Frontal cortex (tissue), 3 donors: ENCODE measurements at regions not wholly inside any gene's neighbourhood (a gene's known extent, or its start where the extent isn't known, plus 50 kb on each side); places are given as distances from the start of the nearest gene placed in this dataset.
"Not testable (repeated sequence)": the region's sequence is repeated elsewhere in the genome, so short reads cannot be mapped to it uniquely, and the experiment has no call there.

ENCODE experiments used
- DNase-seq, 2 donors: peaks; one replicate each; pipeline ENCODE4 v3.0.0; 2012; ENCODE audit warnings: low spot score in 2 of 2
- FAIRE-seq: peaks from 2 replicates; lab custom pipeline; 2012; peaks lifted over from hg19 to GRCh38; lab: Jason Lieb, UNC
- donor health status: control.
- donor health status: control.
- donor health status: control.

DNA sequence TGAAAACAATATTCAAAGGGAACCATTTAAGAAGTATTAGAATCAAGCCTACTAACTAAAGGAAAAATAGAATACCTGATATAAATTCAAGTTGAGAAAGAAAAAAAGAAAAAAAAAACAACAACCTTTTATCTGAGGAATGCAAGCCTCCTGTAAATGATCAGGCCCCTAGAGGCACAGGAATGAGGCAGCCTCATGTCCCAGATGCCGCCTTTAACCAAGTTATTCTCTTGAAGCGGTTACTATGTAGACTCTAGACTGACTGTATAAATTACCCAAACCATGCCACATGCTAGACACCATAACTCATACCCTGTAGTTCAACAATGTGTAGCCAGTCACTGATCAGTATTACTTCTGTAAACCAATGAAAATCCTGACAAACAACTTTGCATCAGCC is 929.6 kb downstream of the TAF11L14 start:
- FAIRE-seq (no peak), DNase-seq (no peak)

- no peak for FAIRE-seq
- no peak for DNase-seq
These were observed 932.4 kb downstream of the TAF11L14 start for GRCh38 chr5:18566671-18567070.

GRCh38 chr5:18576586-18576985 is 942.3 kb downstream of the TAF11L14 start:
- DNase-seq (no peak), FAIRE-seq (no peak)

DNA sequence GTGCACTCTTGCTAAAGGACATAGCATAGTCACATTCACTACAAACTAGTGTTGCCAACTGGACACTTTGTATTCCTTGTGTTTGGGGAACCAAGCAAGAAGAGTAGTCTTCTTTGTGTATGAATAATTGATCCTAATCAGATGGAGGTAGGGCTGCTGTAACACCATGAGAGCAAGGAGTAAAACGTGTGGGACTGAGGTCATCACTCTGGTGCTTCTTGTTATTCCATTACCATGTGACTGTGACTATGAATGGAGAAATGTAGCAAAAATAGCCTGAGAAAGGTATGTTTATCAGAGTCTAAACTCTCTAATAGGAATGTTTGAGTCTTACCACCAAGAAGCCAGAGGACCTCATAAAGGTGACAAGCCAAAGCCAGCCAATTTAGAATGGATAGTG is 966.9 kb downstream of the TAF11L14 start:
- no peak for FAIRE-seq
- DNase-seq, result no peak

DNA sequence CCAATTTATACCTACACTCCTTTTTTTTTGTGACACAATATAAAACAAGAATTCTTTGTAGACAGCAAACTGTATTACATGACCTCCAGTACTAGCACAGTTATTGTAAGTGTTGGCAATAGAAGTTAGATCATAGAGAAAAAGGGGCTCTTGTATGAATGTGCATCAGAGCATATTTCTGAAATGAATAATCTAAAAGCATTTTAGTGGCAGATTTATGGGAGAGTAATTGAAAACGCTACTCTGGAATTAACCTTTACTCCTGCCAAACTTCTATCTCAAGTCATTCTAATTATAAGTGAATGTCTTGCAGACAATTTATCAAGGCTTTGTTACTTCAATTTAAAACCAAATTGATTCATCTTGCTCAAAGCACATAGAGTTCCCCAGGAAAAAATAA is 968.1 kb downstream of the TAF11L14 start:
- DNase-seq (no peak), FAIRE-seq (no peak)

GRCh38 chr5:18605186-18605585 is 970.9 kb downstream of the TAF11L14 start:
- DNase-seq, result no peak
- FAIRE-seq, result no peak

DNA sequence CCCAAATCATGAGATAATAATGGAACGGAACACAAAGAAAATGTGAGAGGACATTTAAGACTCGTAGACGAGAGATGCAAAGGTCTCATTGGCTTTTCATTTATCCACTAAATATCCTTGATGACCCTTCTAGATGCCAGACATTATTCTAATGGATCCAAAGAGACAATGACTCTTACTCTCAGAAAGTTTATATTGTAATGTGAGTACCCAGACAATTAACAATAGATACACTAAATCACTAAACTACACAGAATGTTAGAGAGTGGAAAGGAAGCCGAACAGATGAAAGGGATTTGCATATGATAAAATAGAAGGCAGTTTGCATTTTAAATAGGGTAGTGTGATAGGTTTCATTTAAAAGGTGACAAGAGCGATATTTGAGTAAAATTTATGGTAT is 973.3 kb downstream of the TAF11L14 start:
- DNase-seq (no peak), FAIRE-seq (no peak)

DNA sequence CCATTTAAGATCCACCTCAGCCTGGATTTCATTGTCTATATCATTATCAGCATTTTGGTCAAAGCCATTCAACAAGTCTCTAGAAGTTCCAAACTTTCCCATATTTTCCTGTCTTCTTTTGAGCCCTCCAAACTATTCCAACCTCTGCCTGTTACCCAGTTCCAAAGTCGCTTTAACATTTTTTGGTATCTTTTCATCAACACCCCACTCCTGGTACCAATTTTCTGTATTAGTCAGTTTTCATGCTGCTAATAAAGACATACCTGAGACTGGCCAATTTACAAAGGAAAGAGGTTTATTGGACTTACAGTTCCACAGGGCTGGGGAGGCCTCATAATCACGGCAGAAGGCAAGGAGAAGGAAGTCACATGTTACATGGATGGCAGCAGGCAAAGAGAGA is 982.9 kb downstream of the TAF11L14 start:
- DNase-seq, FAIRE-seq: not testable (repeated sequence)

GRCh38 chr5:18630458-18631045 is 996.3 kb downstream of the TAF11L14 start:
- DNase-seq, result no peak

DNA sequence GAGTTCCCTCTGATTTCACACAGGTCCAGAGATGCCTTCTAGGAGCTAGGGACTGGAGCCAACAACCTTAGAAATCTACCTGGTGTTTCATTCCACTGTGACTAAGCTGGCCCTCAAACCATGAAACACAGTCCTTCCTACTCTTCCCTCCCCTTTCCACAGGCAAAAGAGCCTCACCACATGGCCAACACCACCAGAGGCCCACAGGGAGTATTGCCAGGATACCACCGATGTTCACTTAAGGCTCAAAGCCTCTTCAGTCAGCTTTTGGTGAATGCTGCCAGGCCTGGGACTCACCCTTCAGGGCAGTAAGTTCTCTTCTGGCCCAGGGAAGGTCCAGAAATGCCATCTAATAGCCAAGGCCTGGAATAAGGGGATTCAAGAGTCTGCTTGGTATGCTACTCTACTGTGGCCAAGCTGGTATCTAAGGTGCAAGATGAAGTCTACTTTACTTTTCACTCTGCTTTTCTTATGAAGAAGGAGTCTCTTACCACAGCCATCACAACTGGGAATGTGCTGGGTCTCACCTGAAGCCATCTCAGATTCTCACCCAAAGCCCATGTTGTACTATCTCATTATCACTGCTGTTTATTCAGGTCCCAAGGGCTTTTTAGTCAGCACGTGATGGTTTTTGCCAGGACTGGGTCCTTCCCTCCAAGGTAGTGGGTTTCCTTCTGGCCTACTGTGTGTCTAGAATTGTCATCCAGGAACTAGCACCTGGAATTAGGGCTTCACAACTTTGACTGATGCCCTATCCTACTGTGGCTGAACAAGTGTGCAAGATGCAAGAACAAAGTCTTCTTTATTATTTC is 1018.4 kb downstream of the TAF11L14 start:
- FAIRE-seq (no peak), DNase-seq (no peak)

More at GRCh38 chr5:18630458-18631045, 996.3 kb downstream of the TAF11L14 start:
- no peak for FAIRE-seq

DNA sequence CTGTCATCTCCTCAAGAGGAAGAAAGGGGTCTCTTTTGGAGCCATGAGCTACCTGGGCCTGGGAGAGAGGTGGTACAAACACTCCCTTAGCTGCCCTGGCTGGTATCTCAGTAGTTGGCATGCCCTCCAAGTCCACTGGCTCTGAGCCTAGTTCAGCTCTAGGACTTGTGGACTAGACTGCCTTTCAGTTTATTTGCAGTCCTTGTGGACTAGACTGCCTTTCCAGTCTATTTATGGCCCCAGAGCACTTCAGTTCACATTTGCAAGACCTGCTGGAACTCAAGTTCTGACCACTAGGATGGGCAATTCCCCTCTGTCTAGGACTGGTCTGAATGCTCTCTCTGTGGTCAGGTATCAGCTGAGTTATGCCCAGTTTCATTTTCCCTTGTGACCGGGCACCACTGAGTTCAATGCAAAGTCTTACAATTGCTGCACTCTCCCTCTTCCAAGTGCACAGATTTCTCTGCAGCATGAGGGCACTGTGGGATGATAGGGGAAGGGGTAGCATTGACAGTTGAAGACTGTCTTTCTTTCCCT is 1019.0 kb downstream of the TAF11L14 start:
- no peak for FAIRE-seq
- no peak for DNase-seq

- DNase-seq (no peak), FAIRE-seq (peak; percentile 84)
These were observed 1026.3 kb downstream of the TAF11L14 start for GRCh38 chr5:18660511-18660910.

GRCh38 chr5:18662231-18662630 is 1028.0 kb downstream of the TAF11L14 start:
- DNase-seq, result no peak
- no peak for FAIRE-seq

GRCh38 chr5:18674212-18674611 is 1040.0 kb downstream of the TAF11L14 start:
- not testable (repeated sequence) for DNase-seq, FAIRE-seq

DNA sequence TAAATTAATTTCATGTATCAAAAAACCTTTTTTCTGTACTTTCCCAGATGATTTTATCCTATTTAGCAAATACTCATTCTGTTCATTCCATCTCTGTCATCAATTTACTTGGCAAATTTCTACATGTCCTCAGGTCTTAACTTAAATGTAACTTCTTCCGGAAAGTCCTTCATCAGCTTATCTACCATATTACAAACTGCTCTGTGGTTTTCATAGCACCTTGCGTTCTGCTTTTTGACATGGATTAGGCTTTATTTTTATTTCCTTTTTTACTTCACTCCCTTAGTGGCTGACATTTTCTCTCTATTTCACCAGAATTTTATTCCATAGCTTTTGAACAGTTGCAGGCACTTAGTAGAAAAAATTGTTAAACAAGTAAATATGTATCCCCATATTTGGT is 1040.8 kb downstream of the TAF11L14 start:
- FAIRE-seq, result no peak
- no peak for DNase-seq

DNA sequence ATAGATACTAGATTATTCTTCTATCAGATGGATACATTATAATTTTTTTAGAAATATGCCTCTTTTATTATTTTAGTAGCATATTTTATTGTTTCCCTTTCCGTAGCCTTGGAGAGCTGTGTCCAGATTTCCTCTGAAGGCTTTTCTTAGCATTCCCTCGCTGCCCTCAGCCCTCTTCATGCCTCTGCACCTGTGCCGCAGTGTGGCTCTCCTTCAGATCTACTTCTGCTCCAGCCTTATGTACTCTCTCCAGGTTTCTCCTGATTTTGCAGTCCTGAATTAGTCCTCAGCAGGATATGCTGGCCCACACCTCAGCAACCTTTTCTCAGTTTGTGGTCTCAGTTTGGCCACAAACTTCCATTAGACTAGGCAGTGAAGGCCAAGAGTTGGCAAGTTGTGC is 1052.0 kb downstream of the TAF11L14 start:
- DNase-seq (no peak), FAIRE-seq (no peak)

- FAIRE-seq (no peak), DNase-seq (no peak)
These were observed 1053.2 kb downstream of the TAF11L14 start for GRCh38 chr5:18687429-18687828.

- FAIRE-seq (no peak), DNase-seq (no peak)
These were observed 1065.4 kb downstream of the TAF11L14 start for GRCh38 chr5:18699681-18700080.

GRCh38 chr5:18702821-18703220 is 1068.6 kb downstream of the TAF11L14 start:
- no peak for DNase-seq
- FAIRE-seq, result no peak

- DNase-seq (no peak), FAIRE-seq (no peak)
These were observed 1078.8 kb downstream of the TAF11L14 start for GRCh38 chr5:18712936-18713485.

- DNase-seq (no peak), FAIRE-seq (no peak)
These were observed 1085.7 kb downstream of the TAF11L14 start for GRCh38 chr5:18720002-18720401.
